SH-SY5Y (cell line): ENCODE measurements at regions not wholly inside any gene's neighbourhood (a gene's known extent, or its start where the extent isn't known, plus 50 kb on each side); places are given as distances from the start of the nearest gene placed in this dataset.

Source experiments
- GATA2 ChIP-seq: IDR thresholded peaks from 2 replicates; pipeline ENCODE4 v1.6.1; 2011; ENCODE audit warnings: mild to moderate bottlenecking, low read depth, low read length
- GATA3 ChIP-seq: IDR thresholded peaks from 2 replicates; pipeline ENCODE4 v1.6.1; 2011; ENCODE audit warnings: low read depth, mild to moderate bottlenecking, low read length, moderate library complexity

DNA sequence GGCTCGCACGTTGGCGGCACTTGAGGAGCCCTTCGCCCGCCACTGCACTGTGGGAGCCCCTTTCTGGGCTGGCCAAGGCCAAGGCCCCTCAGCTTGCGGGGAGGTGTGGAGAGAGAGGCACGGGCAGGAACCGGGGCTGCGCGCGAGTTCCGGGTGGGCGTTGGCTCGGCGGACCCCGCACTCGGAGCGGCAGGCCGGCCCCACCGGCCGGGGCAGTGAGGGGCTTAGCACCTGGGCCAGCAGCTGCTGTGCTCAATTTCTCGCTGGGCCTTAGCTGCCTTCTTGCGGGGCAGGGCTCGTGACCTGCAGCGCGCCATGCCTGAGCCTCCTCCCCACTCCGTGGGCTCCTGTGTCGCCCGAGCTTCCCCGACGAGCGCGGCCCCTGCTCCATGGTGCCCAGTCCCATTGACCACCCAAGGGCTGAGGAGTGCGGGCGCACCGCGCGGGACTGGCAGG, 71.6 kb upstream of the CNTN1 start:
- no peak for TF ChIP-seq GATA2
- TF ChIP-seq GATA3, result no peak

DNA sequence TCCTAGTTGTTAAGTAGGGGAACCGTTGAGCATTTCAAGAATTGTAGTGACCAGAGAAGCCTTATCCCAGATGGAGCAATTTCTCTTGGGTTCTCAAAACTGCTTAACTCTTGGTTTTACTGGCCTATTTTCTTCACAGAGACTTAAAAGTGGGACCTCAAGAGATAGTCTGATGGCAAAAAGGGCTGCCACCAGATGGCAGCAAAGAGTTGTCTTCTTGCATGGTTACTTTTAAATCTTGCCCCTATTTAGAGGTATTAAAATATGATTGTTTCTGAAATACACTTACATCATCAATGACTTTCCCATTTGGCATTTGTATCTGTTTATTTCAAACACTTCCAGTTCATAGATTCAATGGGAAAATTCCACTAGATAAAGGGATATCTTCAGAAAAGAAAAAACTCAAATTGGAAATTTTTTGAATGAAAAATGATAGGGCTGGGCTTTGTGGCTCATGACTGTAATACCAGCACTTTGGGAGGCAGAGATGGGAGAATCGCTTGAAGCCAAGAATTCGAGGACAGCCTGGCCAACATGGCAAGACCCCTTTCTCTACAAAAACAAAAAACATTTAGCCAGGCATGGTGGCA, 69.9 kb upstream of the CNTN1 start:
- TF ChIP-seq GATA3 (no peak), GATA2 (no peak)

DNA sequence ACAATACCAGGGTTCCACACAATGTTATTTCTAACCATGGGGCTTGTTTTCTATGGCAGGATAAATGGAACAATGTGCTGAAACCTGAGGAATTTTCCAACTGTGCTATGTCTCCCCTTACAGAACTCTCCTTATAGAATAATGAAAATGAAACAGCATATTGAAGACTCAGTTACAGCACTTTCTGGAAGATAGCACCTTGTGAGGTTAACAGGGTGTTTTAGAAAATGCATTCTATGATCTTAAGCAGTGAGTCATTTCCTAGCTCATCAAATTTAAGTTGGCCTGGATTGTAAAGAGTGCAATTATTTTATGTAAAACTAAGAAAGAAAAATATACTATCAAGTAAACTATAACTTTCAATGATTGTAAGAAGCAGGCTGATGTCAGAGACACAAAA, 60.1 kb upstream of the CNTN1 start:
- TF ChIP-seq GATA2 (no peak), GATA3 (no peak)

DNA sequence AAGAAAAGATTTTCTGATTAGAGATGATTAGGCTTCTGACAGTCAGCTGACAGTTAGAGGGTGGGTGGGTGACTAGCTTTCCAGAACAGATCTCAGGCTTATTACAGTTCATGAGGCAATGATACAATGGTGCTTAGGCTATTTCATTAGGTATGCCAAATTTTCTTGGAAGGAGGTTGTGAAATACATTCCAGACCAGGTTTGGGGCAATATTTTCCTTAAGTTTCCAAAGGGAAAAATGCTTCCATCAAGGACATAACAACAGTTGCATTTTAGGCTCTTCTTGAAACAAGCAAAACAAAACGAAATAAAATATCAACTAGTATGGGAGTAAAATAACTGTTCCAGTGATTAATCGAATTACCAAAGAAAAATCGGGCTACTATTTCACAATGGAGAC, 59.3 kb upstream of the CNTN1 start:
- no peak for TF ChIP-seq GATA2
- no peak for TF ChIP-seq GATA3

- TF ChIP-seq GATA3 (no peak), GATA2 (no peak)
Measured at GRCh38 chr12:40634517-40635131, 57.6 kb upstream of the CNTN1 start.

DNA sequence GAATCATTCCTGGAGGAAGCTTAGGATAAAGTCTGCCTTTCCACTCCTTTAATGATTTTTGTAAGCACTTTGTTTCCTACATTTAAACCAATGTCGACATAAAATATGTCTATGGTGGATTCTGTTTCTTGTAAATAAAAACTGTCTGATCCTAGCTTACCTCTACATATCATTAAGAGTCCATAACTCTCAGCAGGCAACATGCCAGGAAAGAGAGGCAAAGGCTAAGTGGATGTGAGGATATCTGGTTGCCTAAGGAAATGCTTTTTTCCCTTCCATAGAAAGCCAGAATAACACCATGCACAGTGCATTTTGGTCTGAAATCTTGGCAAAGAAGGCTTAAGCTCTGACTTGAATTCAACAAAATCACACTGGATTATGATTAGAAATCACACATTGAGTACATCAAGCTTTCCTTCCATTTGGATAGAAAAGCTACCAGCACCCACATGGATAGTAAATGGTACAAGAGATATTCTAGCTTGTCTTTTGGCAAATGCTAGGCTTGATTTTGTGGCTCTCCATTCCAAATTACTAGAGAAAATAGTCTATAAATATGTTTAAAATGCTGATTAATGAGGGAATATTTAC, 57.0 kb upstream of the CNTN1 start:
- no peak for TF ChIP-seq GATA3
- TF ChIP-seq GATA2, result no peak
